Activated CD4-positive, alpha-beta T cell treated with anti-CD3 and anti-CD28 coated beads, Interleukin-2, amount 10 ng/mL, durations not matched to agents 7 days and 5 days (primary cell): ENCODE measurements at regions not wholly inside any gene's neighbourhood (a gene's known extent, or its start where the extent isn't known, plus 50 kb on each side); places are given as distances from the start of the nearest gene placed in this dataset.
"Not testable (repeated sequence)": the region's sequence is repeated elsewhere in the genome, so short reads cannot be mapped to it uniquely, and the experiment has no call there.

ENCODE experiments used
- CTCF ChIA-PET: fragments of 350-600 bp; sonication (Branson Sonifier 250); formaldehyde crosslinking; loops from one replicate; lab custom pipeline; 2021; ENCODE audit warnings: antibody characterized with exemption; lab: Charles Lee
- POLR2A ChIA-PET: fragments of 350-600 bp; sonication (Branson Sonifier 250); formaldehyde crosslinking; loops from one replicate; lab custom pipeline; 2021; ENCODE audit warnings: antibody characterized with exemption; lab: Charles Lee
- DNase-seq: peaks from one replicate; pipeline ENCODE4 v3.0.0-alpha.2; 2020
- H3K27ac Mint-ChIP-seq: one replicate; pipeline ENCODE4 v1.8.0; 2021; ENCODE audit warnings: mild to moderate bottlenecking, moderate library complexity, mixed read lengths
- H3K27me3 Mint-ChIP-seq: one replicate; pipeline ENCODE4 v1.8.0; 2021; ENCODE audit warnings: mixed read lengths
- H3K36me3 Mint-ChIP-seq: one replicate; pipeline ENCODE4 v1.8.0; 2021; ENCODE audit warnings: low read depth, mixed read lengths
- H3K4me1 Mint-ChIP-seq: one replicate; pipeline ENCODE4 v1.8.0; 2021; ENCODE audit warnings: mixed read lengths
- H3K4me3 Mint-ChIP-seq: one replicate; pipeline ENCODE4 v1.8.0; 2021; ENCODE audit warnings: mild to moderate bottlenecking, moderate library complexity, mixed read lengths
- H3K9me3 Mint-ChIP-seq: one replicate; pipeline ENCODE4 v1.8.0; 2021; ENCODE audit warnings: mixed read lengths

DNA sequence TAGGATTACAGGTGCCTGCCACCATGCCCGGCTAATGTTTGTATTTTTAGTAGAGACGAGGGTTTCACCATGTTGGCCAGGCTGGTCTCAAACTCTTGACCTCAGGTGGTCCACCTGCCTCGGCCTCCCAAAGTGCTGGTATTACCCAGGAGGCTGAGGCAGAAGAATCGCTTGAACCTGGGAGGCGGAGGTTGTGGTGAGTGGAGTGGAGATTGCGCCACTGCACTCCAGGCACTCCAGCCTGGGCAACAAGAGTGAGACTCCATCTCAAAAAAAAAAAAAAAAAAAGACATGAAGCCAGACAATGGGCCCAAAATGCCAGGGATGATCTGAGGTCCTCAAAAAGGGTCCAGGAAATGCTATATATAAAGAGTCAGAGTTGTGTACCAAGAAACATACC, 392.9 kb downstream of the SEC14L1 start:
- H3K36me3 Mint-ChIP-seq, DNase-seq, H3K27ac Mint-ChIP-seq, POLR2A ChIA-PET, H3K4me3 Mint-ChIP-seq, H3K4me1 Mint-ChIP-seq, H3K9me3 Mint-ChIP-seq: not testable (repeated sequence)
- CTCF ChIA-PET = interaction anchor here (1.0 kb wide), 1 partner anchor 471 kb away, joined by 3 read pairs; no protein-coding TSS in a partner anchor
- H3K27me3 Mint-ChIP-seq = peaks cover 25% of the 10 kb centered on the region

DNA sequence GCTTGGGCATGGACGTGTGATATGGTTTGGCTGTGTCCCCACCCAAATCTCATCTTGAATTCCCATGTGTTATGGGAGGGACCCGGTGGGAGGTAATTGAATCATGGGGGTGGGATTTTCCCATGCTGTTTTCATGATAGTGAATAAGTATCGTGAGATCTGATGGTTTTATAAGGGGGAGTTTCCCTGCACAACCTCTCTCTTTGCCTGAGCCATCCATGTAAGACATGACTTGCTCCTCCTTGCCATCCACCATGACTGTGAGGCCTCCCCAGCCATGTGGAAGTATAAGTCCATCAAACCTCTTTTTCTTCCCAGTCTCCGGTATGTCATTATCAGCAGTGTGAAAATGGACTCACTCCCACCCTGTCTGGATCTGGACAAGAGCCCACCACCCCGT, 393.4 kb downstream of the SEC14L1 start:
- no peak for DNase-seq
- no peak overlapping the region for H3K4me3 Mint-ChIP-seq
- no peaks in the 10 kb centered on the region for H3K36me3 Mint-ChIP-seq
- peaks cover 4% of the 10 kb centered on the region for H3K4me1 Mint-ChIP-seq
- peaks cover 25% of the 10 kb centered on the region for H3K27me3 Mint-ChIP-seq
- no peak overlapping the region for H3K27ac Mint-ChIP-seq
- POLR2A ChIA-PET = no interaction called here
- peaks cover 10% of the 10 kb centered on the region for H3K9me3 Mint-ChIP-seq
- CTCF ChIA-PET = interaction anchor here (1.0 kb wide), 1 partner anchor 470 kb away, joined by 3 read pairs; no protein-coding TSS in a partner anchor

DNA sequence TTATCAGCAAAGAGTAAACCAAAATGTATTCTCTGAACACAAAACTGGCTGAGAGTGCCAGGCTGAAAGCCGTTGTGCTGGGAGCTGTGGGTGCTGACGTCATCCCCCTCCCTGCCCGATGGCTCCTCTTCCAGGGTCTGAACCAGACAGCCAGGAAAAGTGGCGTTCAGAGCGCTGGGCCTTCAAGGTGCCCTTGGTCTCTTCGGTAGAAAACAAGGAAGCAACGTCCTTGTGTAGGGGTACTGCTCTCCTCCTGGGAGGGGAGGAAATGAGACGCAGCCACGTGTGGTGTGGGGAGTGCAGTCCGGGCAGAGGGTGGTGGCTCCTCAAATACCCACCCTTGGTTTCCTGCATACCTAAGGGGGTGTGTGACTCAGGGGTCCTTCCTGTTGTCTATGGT, 394.7 kb downstream of the SEC14L1 start:
- Mint-ChIP-seq H3K27ac (no peak overlapping the region), H3K4me3 (no peak overlapping the region), H3K4me1 (peaks cover 4% of the 10 kb centered on the region), H3K27me3 (peaks cover 19% of the 10 kb centered on the region), H3K36me3 (no peaks in the 10 kb centered on the region), H3K9me3 (peaks cover 10% of the 10 kb centered on the region)
- POLR2A ChIA-PET = no interaction called here
- CTCF ChIA-PET = no interaction called here
- DNase-seq = no peak

DNA sequence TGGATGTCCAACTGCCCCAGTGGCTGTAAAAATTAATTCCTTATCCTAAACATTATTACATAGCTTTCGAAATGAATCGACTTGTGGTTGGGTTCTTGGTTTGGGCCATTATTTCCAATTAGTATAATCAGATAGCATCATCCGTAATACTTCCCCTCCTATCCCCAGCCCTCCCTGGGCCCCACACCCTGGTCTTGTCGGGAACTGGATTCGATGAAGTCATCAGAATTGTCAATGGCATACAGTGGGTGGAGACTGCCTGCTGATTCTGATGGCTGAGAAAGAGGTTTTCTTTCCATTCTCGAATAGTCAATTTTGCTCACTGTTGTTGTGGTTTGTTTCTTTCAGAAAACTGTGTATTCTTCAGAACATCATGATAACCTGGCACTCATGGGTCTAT, 395.1 kb downstream of the SEC14L1 start:
- CTCF ChIA-PET = no interaction called here
- Mint-ChIP-seq H3K9me3 (peaks cover 10% of the 10 kb centered on the region), H3K36me3 (no peaks in the 10 kb centered on the region), H3K27me3 (peaks cover 15% of the 10 kb centered on the region), H3K27ac (no peak overlapping the region), H3K4me1 (peaks cover 4% of the 10 kb centered on the region), H3K4me3 (no peak overlapping the region)
- POLR2A ChIA-PET = no interaction called here
- DNase-seq = no peak

DNA sequence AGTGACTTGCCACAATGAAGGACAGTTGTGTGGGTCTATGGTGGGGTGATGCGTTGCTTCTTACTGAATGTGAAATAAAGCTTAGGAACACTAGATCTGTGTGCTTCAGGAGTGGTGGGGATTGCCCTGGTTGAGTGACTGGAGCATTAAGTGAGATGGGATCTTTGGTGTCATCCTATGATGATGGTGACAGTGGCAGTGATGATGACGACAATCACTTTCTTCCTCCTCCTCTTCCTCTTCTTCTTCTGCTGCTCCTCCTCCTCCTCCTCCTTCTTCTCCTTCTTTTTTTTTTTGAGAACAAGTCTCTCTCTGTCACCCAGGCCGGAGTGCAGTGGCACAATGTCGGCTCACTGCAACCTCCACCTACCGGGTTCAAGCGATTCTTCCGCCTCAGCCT, 396.8 kb downstream of the SEC14L1 start:
- peaks cover 4% of the 10 kb centered on the region for H3K4me1 Mint-ChIP-seq
- no peak overlapping the region for H3K27ac Mint-ChIP-seq
- ChIA-PET CTCF (no interaction called here), POLR2A (no interaction called here)
- no peaks in the 10 kb centered on the region for H3K36me3 Mint-ChIP-seq
- peaks cover 17% of the 10 kb centered on the region for H3K27me3 Mint-ChIP-seq
- no peak for DNase-seq
- no peak overlapping the region for H3K4me3 Mint-ChIP-seq
- H3K9me3 Mint-ChIP-seq = peaks cover 10% of the 10 kb centered on the region

DNA sequence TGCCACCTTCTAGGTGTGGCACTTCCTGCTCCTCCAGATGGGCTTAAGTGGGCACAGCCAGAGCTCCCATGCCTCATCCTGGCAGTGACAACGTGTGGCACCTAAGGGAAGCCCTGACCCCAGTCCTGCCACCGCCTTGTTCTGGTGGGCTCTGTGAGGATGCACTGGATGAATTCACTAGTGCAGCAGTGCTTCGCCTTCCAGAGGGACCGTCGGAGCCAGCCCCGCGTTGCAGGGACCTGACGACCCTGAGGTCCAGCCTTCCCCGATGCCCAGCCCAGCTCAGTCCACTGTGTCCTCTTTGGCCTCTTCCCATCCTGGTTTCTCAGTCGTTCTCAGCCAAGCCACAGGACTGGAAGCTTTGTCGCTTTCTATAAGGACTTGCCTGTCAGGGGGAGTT, 399.8 kb downstream of the SEC14L1 start:
- Mint-ChIP-seq H3K27ac (no peak overlapping the region), H3K4me3 (no peak overlapping the region), H3K36me3 (no peaks in the 10 kb centered on the region), H3K27me3 (peaks cover 19% of the 10 kb centered on the region), H3K9me3 (no peaks in the 10 kb centered on the region), H3K4me1 (peaks cover 4% of the 10 kb centered on the region)
- ChIA-PET POLR2A (no interaction called here), CTCF (interaction anchor here (1.0 to 1.3 kb wide), 2 partner anchors 12 to 38 kb away, joined by 4 read pairs; no protein-coding TSS in a partner anchor)
- no peak for DNase-seq

DNA sequence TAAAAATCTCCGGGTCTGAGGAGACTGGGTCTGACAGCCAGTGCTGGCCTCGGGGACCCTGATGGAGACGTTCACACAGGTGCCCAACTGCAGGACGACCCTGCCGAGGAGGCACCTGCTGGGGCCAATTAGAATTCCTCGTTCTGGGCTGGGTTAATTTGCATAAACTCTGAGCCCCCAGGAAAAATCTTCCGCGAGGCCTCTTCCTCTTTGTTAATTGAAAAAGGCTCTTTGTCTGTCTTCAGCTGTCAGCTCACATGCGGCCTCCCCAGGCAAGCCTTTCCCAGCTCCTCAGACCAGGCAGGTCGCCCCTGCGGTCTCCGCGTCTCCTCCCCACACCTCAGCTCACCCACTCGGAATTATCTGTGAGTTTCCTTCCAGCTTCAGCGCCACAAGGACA, 400.2 kb downstream of the SEC14L1 start:
- H3K36me3 Mint-ChIP-seq = no peaks in the 10 kb centered on the region
- peaks cover 17% of the 10 kb centered on the region for H3K27me3 Mint-ChIP-seq
- no peak overlapping the region for H3K27ac Mint-ChIP-seq
- CTCF ChIA-PET = interaction anchor here (1.0 kb wide), 1 partner anchor 12 kb away, joined by 4 read pairs; no protein-coding TSS in a partner anchor
- no peak overlapping the region for H3K4me3 Mint-ChIP-seq
- no peaks in the 10 kb centered on the region for H3K9me3 Mint-ChIP-seq
- peaks cover 7% of the 10 kb centered on the region for H3K4me1 Mint-ChIP-seq
- POLR2A ChIA-PET = no interaction called here
- DNase-seq = no peak

DNA sequence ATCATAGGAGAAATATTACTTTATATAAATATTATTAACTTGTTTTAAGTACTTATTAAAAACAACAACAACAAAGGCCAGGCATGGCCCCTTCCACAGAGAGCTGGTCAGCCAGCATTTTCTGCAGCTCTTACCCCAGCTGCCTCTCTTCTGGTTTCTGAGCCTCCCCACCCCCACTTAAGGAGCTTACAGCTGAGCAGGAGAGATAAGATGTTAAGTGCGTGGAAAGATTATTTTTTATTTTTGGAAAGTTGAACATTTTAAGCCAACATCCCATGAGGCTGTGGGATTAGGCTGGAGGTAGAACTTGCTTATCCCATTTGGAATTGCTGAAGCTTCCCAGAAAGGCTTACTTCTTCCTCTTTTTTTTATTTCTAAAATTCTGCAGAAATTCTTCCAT, 401.2 kb downstream of the SEC14L1 start:
- POLR2A ChIA-PET = interaction anchor here (0.6 kb wide), 1 partner anchor 221 kb away, joined by 3 read pairs; no protein-coding TSS in a partner anchor
- Mint-ChIP-seq H3K27me3 (peaks cover 15% of the 10 kb centered on the region), H3K4me3 (no peak overlapping the region), H3K9me3 (no peaks in the 10 kb centered on the region), H3K36me3 (no peaks in the 10 kb centered on the region), H3K4me1 (peaks cover 6% of the 10 kb centered on the region), H3K27ac (no peak overlapping the region)
- DNase-seq = no peak
- CTCF ChIA-PET = interaction anchor here (0.6 to 1.8 kb wide), 5 partner anchors 19 to 523 kb away, joined by 3 to 13 read pairs (median 4); no protein-coding TSS in a partner anchor

DNA sequence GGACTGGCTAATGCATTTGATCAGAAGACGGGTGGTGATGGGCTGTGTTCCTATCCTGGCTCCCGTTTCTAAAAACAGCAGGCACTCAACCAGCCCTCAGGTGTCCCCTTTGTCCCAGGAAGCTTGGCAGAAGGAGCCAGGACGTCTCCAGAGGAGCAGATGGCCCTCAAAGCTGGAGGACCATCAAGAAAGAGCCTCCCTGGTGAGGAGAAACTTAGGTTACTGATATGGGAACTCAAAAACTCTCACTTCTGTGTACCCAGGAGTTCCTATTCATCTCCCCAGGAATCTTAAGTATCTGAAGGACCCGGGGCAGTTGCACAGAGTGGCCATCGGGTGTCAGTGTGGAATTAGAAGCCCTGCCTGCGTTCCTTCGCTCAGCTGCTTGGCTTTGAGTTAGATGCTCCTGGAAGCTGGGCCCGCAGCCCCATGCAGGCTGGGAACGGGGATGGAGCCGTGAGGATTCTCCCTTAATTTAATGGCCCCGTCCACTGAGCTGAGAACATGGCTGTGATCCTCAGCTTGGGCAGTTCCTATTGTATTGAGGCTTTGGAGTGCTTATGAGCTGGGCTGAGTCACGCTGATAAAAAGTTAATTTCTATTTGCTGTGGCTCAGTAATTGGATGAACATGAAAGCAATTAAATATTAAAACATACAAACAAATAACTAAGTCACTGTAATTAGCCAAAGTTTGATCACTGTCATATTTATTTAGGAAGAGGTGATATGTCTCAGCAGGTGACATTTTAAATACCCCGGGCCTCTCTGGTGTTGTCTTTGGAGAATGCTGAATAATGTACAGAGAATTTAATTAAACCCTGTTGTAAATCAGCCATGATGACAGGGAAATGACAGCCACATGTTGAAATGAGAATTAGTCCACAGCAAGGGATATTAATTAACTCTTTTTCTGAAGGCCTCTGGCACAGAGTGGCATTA, 402.1 kb downstream of the SEC14L1 start:
- ChIA-PET POLR2A (interaction anchor here (0.6 kb wide), 2 partner anchors 107 to 220 kb away, joined by 3 to 7 read pairs; no protein-coding TSS in a partner anchor), CTCF (interaction anchor here (0.6 to 1.8 kb wide), 11 partner anchors 10 to 477 kb away, joined by 3 to 13 read pairs (median 3); no protein-coding TSS in a partner anchor)
- Mint-ChIP-seq H3K4me3 (no peak overlapping the region), H3K36me3 (no peaks in the 10 kb centered on the region), H3K27ac (no peak overlapping the region), H3K4me1 (peaks cover 6% of the 10 kb centered on the region), H3K9me3 (no peaks in the 10 kb centered on the region), H3K27me3 (peaks cover 10% of the 10 kb centered on the region)
- DNase-seq = peak; percentile 75

DNA sequence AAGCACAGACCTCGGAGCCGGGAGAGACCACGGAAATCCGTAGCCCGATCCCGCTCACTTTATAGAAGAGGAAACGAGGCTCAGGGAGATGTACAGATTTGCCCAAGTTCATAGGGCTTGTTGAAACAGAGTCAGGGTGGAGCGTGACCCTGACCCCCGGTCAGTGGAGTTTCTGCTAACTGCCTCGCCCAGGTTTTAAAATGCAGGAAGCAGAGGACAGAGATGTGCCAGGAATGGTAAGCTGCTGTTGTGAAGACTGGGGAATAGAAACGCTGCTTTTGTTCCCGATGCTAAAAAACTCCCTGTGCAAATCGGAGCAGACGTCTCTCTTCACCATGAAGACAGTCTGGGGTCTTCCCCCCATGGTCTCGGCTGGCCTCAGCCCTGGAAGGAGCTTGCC, 403.0 kb downstream of the SEC14L1 start:
- no peaks in the 10 kb centered on the region for H3K36me3 Mint-ChIP-seq
- no peak overlapping the region for H3K27ac Mint-ChIP-seq
- POLR2A ChIA-PET = no interaction called here
- no peak overlapping the region for H3K4me3 Mint-ChIP-seq
- H3K27me3 Mint-ChIP-seq = peaks cover 4% of the 10 kb centered on the region
- H3K9me3 Mint-ChIP-seq = no peaks in the 10 kb centered on the region
- no peak for DNase-seq
- CTCF ChIA-PET = no interaction called here
- H3K4me1 Mint-ChIP-seq = peaks cover 6% of the 10 kb centered on the region

DNA sequence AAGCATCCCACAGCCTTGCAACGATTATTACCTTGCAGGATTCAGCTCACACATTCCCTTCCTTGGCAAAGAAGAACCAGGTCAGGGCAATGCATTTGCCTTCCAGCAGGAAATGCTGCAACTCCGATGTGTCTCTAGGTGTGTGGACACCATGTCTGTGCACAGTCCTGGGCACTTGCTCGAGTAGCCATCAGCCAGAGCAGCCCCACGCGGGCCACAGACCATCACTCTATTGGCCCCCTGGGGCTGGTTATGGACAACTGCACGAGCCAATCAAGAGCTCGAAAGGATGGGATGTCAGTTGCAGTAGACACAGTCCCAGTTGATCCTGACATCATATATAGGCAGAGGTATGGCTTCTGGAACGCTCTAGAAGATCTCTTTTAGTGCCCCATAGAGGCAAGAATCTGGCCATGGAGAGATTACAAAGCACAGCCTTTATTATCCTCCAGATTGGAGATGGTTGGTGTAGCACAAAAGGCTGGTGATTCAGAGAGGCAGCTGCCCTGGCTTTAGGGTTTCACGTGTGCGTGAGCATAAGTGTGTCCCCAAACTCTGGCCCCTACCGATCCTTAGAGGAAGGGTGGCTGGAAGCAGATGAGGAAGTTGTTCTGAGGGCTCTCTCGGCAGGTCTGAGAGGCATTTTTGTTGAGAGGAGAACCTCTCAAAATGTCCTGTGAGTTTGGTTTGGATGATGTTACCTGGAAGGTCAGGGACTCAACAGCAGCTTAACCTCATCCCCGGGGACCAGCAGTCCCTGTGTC, 403.8 kb downstream of the SEC14L1 start:
- DNase-seq = no peak
- Mint-ChIP-seq H3K4me1 (peaks cover 6% of the 10 kb centered on the region), H3K36me3 (no peaks in the 10 kb centered on the region), H3K27ac (no peak overlapping the region), H3K4me3 (no peak overlapping the region), H3K9me3 (no peaks in the 10 kb centered on the region), H3K27me3 (peaks cover 4% of the 10 kb centered on the region)
- POLR2A ChIA-PET = no interaction called here
- CTCF ChIA-PET = no interaction called here

DNA sequence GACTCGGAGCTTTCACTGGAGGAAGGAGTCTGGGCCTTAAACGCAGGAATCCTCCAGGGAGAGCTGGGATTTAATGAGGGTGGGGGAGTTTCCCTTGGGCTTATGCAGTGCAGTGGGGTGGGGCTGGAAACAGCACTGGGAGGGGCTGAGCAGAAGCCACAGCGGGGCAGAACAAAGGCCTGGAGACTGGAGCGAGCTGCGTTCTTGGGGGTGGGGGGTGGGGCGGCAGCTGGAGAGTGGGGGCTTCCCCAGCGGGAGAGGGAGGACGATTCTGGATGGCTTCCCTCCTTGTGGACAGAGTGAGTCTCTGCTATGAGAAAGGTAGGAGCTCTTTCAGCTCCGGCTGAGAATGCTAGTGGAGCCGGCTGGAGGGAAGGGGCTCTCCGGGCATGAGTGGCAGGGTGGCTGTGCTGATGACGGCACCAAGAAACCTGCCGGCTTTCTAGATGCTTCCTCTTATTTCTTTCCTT, 406.0 kb downstream of the SEC14L1 start:
- H3K4me1 Mint-ChIP-seq = peaks cover 6% of the 10 kb centered on the region
- no peak overlapping the region for H3K27ac Mint-ChIP-seq
- no peaks in the 10 kb centered on the region for H3K9me3 Mint-ChIP-seq
- ChIA-PET CTCF (interaction anchor here (0.6 to 1.4 kb wide), 2 partner anchors 10 to 147 kb away, joined by 3 to 5 read pairs; no protein-coding TSS in a partner anchor), POLR2A (no interaction called here)
- H3K4me3 Mint-ChIP-seq = no peak overlapping the region
- peaks cover 4% of the 10 kb centered on the region for H3K27me3 Mint-ChIP-seq
- H3K36me3 Mint-ChIP-seq = no peaks in the 10 kb centered on the region
- no peak for DNase-seq
